DND-41 (cell line): ENCODE measurements at regions not wholly inside any gene's neighbourhood (a gene's known extent, or its start where the extent isn't known, plus 50 kb on each side); places are given as distances from the start of the nearest gene placed in this dataset.

Source experiments
- EZH2 ChIP-seq: IDR thresholded peaks from 3 replicates; pipeline ENCODE4 v1.6.1; 2012; ENCODE audit warnings: borderline replicate concordance, low read depth, mild to moderate bottlenecking, moderate library complexity, low read length, inconsistent platforms; ENCODE audit not compliant: severe bottlenecking
- TF ChIP-seq, protein P1 (sequence below): IDR thresholded peaks from 2 replicates; pipeline ENCODE4 v1.5.1; 2012; ENCODE audit warnings: borderline replicate concordance, low read length, moderate library complexity, mild to moderate bottlenecking; ENCODE audit not compliant: poor library complexity, severe bottlenecking; ENCODE audit errors: extremely low read depth

- TF ChIP-seq, protein P1, sequence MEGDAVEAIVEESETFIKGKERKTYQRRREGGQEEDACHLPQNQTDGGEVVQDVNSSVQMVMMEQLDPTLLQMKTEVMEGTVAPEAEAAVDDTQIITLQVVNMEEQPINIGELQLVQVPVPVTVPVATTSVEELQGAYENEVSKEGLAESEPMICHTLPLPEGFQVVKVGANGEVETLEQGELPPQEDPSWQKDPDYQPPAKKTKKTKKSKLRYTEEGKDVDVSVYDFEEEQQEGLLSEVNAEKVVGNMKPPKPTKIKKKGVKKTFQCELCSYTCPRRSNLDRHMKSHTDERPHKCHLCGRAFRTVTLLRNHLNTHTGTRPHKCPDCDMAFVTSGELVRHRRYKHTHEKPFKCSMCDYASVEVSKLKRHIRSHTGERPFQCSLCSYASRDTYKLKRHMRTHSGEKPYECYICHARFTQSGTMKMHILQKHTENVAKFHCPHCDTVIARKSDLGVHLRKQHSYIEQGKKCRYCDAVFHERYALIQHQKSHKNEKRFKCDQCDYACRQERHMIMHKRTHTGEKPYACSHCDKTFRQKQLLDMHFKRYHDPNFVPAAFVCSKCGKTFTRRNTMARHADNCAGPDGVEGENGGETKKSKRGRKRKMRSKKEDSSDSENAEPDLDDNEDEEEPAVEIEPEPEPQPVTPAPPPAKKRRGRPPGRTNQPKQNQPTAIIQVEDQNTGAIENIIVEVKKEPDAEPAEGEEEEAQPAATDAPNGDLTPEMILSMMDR = no peak
- no peak for TF ChIP-seq EZH2
These were observed 130.6 kb upstream of the TAB2 start for GRCh38 chr6:149186873-149187272.
